Esophagus squamous epithelium (tissue), 4 donors: ENCODE measurements at regions not wholly inside any gene's neighbourhood (a gene's known extent, or its start where the extent isn't known, plus 50 kb on each side); places are given as distances from the start of the nearest gene placed in this dataset.

Experiments used
- POLR2A ChIP-seq, 4 donors: fragments of 450-650 bp; IDR thresholded peaks; one replicate each; pipeline ENCODE4 v1.6.1; 2017; ENCODE audit warnings: antibody characterized with exemption in 4 of 4, mild to moderate bottlenecking in 4 of 4, moderate library complexity in 3 of 4
- TF ChIP-seq, protein P1 (sequence below), 6 experiments: fragments of 450-650 bp in 4 of 6; fragments of 200-600 bp in 2 of 6; sonication (generic) in 2 of 6; IDR thresholded peaks; one replicate each; pipeline ENCODE4 v1.5.1; 2016 to 2019; ENCODE audit warnings: antibody characterized with exemption in 6 of 6, mild to moderate bottlenecking in 4 of 6, moderate library complexity in 4 of 6

DNA sequence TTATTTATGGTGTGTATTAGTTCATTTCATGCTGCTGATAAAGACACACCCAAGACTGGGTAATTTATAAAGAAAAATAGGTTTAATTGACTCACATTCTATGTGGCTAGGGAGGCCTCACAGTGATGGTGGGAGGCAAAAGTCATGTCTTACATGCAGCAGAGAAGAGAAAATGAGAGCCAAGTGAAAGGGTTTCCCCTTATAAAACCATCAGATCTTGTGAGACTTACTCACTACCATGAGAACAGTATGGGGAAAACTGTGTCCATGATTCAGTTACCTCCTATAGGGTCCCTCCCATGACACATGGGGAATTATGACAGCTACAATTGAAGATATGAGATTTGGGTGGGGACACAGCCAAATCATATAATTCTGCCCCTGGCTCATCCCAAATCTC, 150.0 kb upstream of the AHI1 start:
- TF ChIP-seq, protein P1, sequence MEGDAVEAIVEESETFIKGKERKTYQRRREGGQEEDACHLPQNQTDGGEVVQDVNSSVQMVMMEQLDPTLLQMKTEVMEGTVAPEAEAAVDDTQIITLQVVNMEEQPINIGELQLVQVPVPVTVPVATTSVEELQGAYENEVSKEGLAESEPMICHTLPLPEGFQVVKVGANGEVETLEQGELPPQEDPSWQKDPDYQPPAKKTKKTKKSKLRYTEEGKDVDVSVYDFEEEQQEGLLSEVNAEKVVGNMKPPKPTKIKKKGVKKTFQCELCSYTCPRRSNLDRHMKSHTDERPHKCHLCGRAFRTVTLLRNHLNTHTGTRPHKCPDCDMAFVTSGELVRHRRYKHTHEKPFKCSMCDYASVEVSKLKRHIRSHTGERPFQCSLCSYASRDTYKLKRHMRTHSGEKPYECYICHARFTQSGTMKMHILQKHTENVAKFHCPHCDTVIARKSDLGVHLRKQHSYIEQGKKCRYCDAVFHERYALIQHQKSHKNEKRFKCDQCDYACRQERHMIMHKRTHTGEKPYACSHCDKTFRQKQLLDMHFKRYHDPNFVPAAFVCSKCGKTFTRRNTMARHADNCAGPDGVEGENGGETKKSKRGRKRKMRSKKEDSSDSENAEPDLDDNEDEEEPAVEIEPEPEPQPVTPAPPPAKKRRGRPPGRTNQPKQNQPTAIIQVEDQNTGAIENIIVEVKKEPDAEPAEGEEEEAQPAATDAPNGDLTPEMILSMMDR (IDR thresholded peaks at IDR 0.05) = no peak
- no peak for TF ChIP-seq POLR2A (IDR thresholded peaks at IDR 0.05)
